Body of pancreas (tissue), 4 donors: ENCODE measurements at regions not wholly inside any gene's neighbourhood (a gene's known extent, or its start where the extent isn't known, plus 50 kb on each side); places are given as distances from the start of the nearest gene placed in this dataset.

ENCODE experiments used
- CTCF ChIP-seq, 7 experiments: fragments of 450-650 bp in 4 of 7; fragments of 200-600 bp in 3 of 7; sonication (generic) in 3 of 7; IDR thresholded peaks; one replicate each; pipeline ENCODE4 v1.5.1; 2016 to 2019; ENCODE audit warnings: antibody characterized with exemption in 7 of 7
- POLR2A ChIP-seq, 3 donors: fragments of 450-650 bp; IDR thresholded peaks; one replicate each; pipeline ENCODE4 v1.6.1; 2016; ENCODE audit warnings: antibody characterized with exemption in 3 of 3, mild to moderate bottlenecking in 2 of 3

DNA sequence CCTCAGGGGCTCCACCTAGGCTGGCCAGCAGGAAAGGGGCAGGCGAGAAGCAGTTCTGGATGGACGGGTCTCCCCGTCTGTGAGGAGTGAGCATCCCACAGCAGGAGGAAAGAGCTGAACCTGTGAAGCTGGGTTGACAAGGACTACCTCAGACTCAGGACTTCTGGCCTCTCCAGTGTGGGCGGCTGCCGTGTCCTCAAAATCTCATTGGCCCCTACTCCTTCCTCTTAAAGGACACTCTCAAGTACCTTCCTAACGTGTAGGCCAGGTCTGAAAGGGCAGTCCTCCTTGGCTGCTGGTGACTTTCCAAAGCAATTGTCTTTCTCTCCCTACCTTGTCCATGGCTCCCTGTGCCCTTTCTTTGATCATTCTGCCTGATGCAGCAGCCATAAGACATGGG lies 107.0 kb upstream of the AKIP1 start:
- TF ChIP-seq CTCF (IDR thresholded peaks at IDR 0.05) (no peak), POLR2A (IDR thresholded peaks at IDR 0.05) (no peak)
